RWPE1 (cell line): ENCODE measurements at regions not wholly inside any gene's neighbourhood (a gene's known extent, or its start where the extent isn't known, plus 50 kb on each side); places are given as distances from the start of the nearest gene placed in this dataset.
A peak's percentile ranks its signal among the peaks of the same experiment; 100 is the strongest.

ENCODE experiments used
- CTCF ChIA-PET: fragments of 350-600 bp; sonication (Branson Sonifier 250); formaldehyde crosslinking; extraction: SDS; loops from one replicate; lab custom pipeline; 2021; lab: Yijun Ruan, JAX
- POLR2A ChIA-PET: fragments of 400-600 bp; formaldehyde crosslinking; extraction: SDS; loops from one replicate; lab custom pipeline; 2020; ENCODE audit warnings: antibody characterized with exemption; ENCODE audit not compliant: low non-redundant PET; lab: Yijun Ruan, JAX
- DNase-seq: peaks from one replicate; pipeline ENCODE4 v3.0.0; 2012; ENCODE audit warnings: low spot score
- H3K27ac ChIP-seq: fragments of 450-650 bp; 2 replicates; pipeline ENCODE4 v1.5.1; 2017
- CTCF ChIP-seq: fragments of 450-650 bp; conservative IDR thresholded peaks from 2 replicates; pipeline ENCODE4 v1.5.1; 2017; ENCODE audit warnings: low read depth, mild to moderate bottlenecking

GRCh38 chr11:129723761-129724162, 91.9 kb upstream of the TMEM45B start:
- ChIA-PET CTCF (no interaction called here), POLR2A (no interaction called here)
- TF ChIP-seq CTCF: no peak
- no peak for DNase-seq
- H3K27ac ChIP-seq: peak overlapping the region; percentile 65

- ChIA-PET POLR2A (no interaction called here), CTCF (no interaction called here)
- peak; percentile 38 for DNase-seq
- TF ChIP-seq CTCF: no peak
- peak overlapping the region; percentile 70 for H3K27ac ChIP-seq
Observed at GRCh38 chr11:129724866-129725265, 90.8 kb upstream of the TMEM45B start.

GRCh38 chr11:129726179-129726578, 89.5 kb upstream of the TMEM45B start:
- TF ChIP-seq CTCF: no peak
- ChIA-PET CTCF (no interaction called here), POLR2A (no interaction called here)
- no peak for DNase-seq
- no peak overlapping the region for H3K27ac ChIP-seq

- no peak for DNase-seq
- H3K27ac ChIP-seq: peak overlapping the region; percentile 79
- POLR2A ChIA-PET: no interaction called here
- TF ChIP-seq CTCF: no peak
- CTCF ChIA-PET: interaction anchor here (1.2 kb wide), 1 partner anchor 30 kb away, joined by 4 read pairs; no protein-coding TSS in a partner anchor
Observed at GRCh38 chr11:129728581-129728980, 87.1 kb upstream of the TMEM45B start.

GRCh38 chr11:129729216-129729615, 86.4 kb upstream of the TMEM45B start:
- no peak for DNase-seq
- H3K27ac ChIP-seq: peak overlapping the region; percentile 79
- no peak for TF ChIP-seq CTCF
- ChIA-PET CTCF (interaction anchor here (1.2 kb wide), 1 partner anchor 31 kb away, joined by 4 read pairs; no protein-coding TSS in a partner anchor), POLR2A (no interaction called here)

GRCh38 chr11:129729823-129730222, 85.8 kb upstream of the TMEM45B start:
- H3K27ac ChIP-seq: no peak overlapping the region
- no peak for TF ChIP-seq CTCF
- no peak for DNase-seq
- CTCF ChIA-PET: no interaction called here
- POLR2A ChIA-PET: no interaction called here

GRCh38 chr11:129731316-129731715, 84.3 kb upstream of the TMEM45B start:
- TF ChIP-seq CTCF: no peak
- H3K27ac ChIP-seq: peak overlapping the region; percentile 76
- POLR2A ChIA-PET: no interaction called here
- peak; percentile 95 for DNase-seq
- CTCF ChIA-PET: no interaction called here
